Nephron (organoid): ENCODE measurements at regions not wholly inside any gene's neighbourhood (a gene's known extent, or its start where the extent isn't known, plus 50 kb on each side); places are given as distances from the start of the nearest gene placed in this dataset.

Experiments
- H3K27ac Mint-ChIP-seq, 3 experiments: 2 replicates each; pipeline ENCODE4 v1.8.0; 2020; ENCODE audit warnings: mixed read lengths in 3 of 3, mild to moderate bottlenecking in 2 of 3, moderate library complexity in 1 of 3
- H3K27me3 Mint-ChIP-seq: 2 replicates; pipeline ENCODE4 v1.8.0; 2021; ENCODE audit warnings: low read depth, mild to moderate bottlenecking, moderate library complexity, mixed read lengths
- H3K36me3 Mint-ChIP-seq: 2 replicates; pipeline ENCODE4 v1.8.0; 2020; ENCODE audit warnings: low read depth, mixed read lengths
- H3K4me1 Mint-ChIP-seq: 2 replicates; pipeline ENCODE4 v1.8.0; 2020; ENCODE audit warnings: mixed read lengths
- H3K4me3 Mint-ChIP-seq, 3 experiments: 2 replicates each; pipeline ENCODE4 v1.8.0; 2020; ENCODE audit warnings: mild to moderate bottlenecking in 3 of 3, mixed read lengths in 3 of 3, moderate library complexity in 2 of 3
- H3K9me3 Mint-ChIP-seq: 2 replicates; pipeline ENCODE4 v1.8.0; 2020; ENCODE audit warnings: mixed read lengths
- CTCF ChIP-seq, 3 experiments: fragments of 200-600 bp; sonication (generic); IDR thresholded peaks; one replicate each; pipeline ENCODE4 v1.5.0; 2021; ENCODE audit warnings: antibody characterized with exemption in 3 of 3; ENCODE audit not compliant: unreplicated experiment in 3 of 3

DNA sequence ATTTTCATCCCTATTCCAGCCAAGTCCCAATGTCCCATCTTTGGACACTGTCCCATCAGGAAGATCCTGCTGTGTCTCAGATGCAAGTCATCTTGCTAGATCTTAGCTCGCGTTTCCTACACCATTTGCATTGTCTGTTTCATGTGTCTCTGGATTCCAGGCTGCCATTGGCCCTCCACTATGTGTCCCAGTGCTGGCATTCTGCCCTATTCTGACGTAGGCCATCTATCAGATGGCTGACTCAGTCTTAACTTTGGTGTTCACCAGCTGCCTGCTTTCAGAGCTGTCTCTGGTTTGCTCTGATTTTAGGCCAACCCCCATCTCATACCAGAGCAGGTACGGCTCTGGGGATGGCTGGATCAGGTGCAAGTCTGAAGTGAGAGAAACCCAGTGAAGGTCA is 300.9 kb upstream of the ASIC2 start:
- TF ChIP-seq CTCF (IDR thresholded peaks at IDR 0.05; ENCODE audit: unreplicated experiment in 3 of 3): no peak
- Mint-ChIP-seq H3K27ac (no peak overlapping the region), H3K4me3 (no peak overlapping the region), H3K9me3 (no peaks in the 10 kb centered on the region), H3K27me3 (peaks cover 55% of the 10 kb centered on the region), H3K4me1 (peaks cover 22% of the 10 kb centered on the region), H3K36me3 (no peaks in the 10 kb centered on the region)

DNA sequence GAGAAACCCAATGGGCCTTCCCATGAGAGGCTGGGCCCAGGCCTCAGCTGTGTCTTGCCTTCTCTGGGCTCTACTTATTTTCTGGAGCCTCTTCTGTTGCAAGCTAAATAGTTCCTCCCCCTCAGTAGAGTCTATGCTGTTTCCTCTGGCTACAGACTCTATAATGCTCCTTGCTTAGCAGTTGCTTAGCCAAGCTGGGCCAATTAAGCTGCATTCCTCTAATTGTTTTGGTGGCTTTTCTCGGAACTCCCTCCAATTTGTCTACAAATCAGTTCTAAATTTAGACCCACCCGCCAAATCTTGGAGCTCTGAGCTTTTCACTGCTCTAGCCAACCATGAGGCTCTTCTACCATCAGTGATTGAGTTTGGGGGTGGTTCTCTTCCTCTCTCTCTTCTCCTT is 302.7 kb upstream of the ASIC2 start:
- no peak for TF ChIP-seq CTCF (IDR thresholded peaks at IDR 0.05; ENCODE audit: unreplicated experiment in 3 of 3)
- Mint-ChIP-seq H3K4me1 (peaks cover 22% of the 10 kb centered on the region), H3K9me3 (no peaks in the 10 kb centered on the region), H3K36me3 (no peaks in the 10 kb centered on the region), H3K27me3 (peaks cover 47% of the 10 kb centered on the region), H3K27ac (no peak overlapping the region), H3K4me3 (no peak overlapping the region)

GRCh38 chr17:33596899-33597298 is 303.8 kb upstream of the ASIC2 start:
- H3K4me3 Mint-ChIP-seq: no peak overlapping the region
- no peaks in the 10 kb centered on the region for H3K36me3 Mint-ChIP-seq
- peaks cover 19% of the 10 kb centered on the region for H3K4me1 Mint-ChIP-seq
- H3K9me3 Mint-ChIP-seq: no peaks in the 10 kb centered on the region
- no peak for TF ChIP-seq CTCF (IDR thresholded peaks at IDR 0.05; ENCODE audit: unreplicated experiment in 3 of 3)
- no peak overlapping the region for H3K27ac Mint-ChIP-seq
- H3K27me3 Mint-ChIP-seq: peaks cover 46% of the 10 kb centered on the region

- Mint-ChIP-seq H3K27ac (no peak overlapping the region), H3K4me3 (no peak overlapping the region), H3K36me3 (no peaks in the 10 kb centered on the region), H3K4me1 (peaks cover 10% of the 10 kb centered on the region), H3K27me3 (peaks cover 49% of the 10 kb centered on the region), H3K9me3 (no peaks in the 10 kb centered on the region)
- no peak for TF ChIP-seq CTCF (IDR thresholded peaks at IDR 0.05; ENCODE audit: unreplicated experiment in 3 of 3)
Observed at GRCh38 chr17:33598797-33599196, 305.7 kb upstream of the ASIC2 start.

DNA sequence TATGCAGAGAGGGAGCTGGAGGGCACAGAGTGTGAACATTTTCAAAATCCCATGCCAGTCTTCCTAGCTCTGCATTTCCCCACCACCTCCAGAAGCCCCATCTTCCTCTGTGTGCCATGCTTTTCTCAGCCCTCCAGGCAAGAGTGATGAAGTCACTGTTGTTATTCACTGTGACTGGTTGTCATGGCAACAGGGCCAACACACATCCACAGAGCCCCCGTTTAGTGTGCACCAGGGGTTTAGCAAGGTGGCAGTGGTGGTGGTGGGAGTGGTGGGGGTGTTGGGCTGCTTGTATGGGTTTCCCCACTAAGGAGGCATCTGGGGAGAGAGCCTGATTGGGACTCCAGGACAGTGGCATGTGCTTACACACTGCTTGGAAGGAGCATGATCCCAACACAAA is 309.9 kb upstream of the ASIC2 start:
- H3K9me3 Mint-ChIP-seq: no peaks in the 10 kb centered on the region
- H3K4me1 Mint-ChIP-seq: no peaks in the 10 kb centered on the region
- peaks cover 73% of the 10 kb centered on the region for H3K27me3 Mint-ChIP-seq
- no peak overlapping the region for H3K4me3 Mint-ChIP-seq
- H3K36me3 Mint-ChIP-seq: no peaks in the 10 kb centered on the region
- H3K27ac Mint-ChIP-seq: no peak overlapping the region
- TF ChIP-seq CTCF (IDR thresholded peaks at IDR 0.05; ENCODE audit: unreplicated experiment in 3 of 3): no peak

DNA sequence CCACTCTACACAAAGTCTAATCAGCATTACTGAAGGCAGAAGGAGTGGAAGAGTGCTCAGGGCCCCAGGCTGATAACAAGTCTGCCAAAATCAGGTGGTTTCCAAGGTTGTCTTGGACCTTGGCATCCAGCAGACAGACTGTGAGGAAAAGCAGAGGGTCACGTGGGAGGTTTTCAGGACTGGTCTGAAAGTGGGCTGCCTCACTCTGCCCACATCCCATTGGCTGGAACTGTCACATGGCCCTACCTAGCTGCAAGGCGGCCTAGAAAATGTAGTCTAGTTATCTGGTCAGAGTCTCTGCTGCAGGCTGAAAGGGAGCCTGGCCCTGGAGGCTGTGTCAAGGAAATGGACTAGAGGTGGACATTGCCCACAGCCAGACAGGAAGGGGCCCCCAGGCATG is 310.7 kb upstream of the ASIC2 start:
- H3K27ac Mint-ChIP-seq: no peak overlapping the region
- H3K4me3 Mint-ChIP-seq: no peak overlapping the region
- H3K4me1 Mint-ChIP-seq: no peaks in the 10 kb centered on the region
- no peaks in the 10 kb centered on the region for H3K9me3 Mint-ChIP-seq
- H3K36me3 Mint-ChIP-seq: no peaks in the 10 kb centered on the region
- peaks cover 72% of the 10 kb centered on the region for H3K27me3 Mint-ChIP-seq
- no peak for TF ChIP-seq CTCF (IDR thresholded peaks at IDR 0.05; ENCODE audit: unreplicated experiment in 3 of 3)
